Skeletal muscle cell (primary cell): ENCODE measurements at regions not wholly inside any gene's neighbourhood (a gene's known extent, or its start where the extent isn't known, plus 50 kb on each side); places are given as distances from the start of the nearest gene placed in this dataset.
"Not testable (repeated sequence)": the region's sequence is repeated elsewhere in the genome, so short reads cannot be mapped to it uniquely, and the experiment has no call there.

Source experiments
- DNase-seq: peaks from one replicate; pipeline ENCODE4 v3.0.0-alpha.2; 2010; ENCODE audit warnings: low read depth
- H3K4me3 ChIP-seq: 2 replicates; pipeline ENCODE4 v1.5.1; 2011; ENCODE audit warnings: low read depth, mild to moderate bottlenecking, control low read depth, low read length, moderate library complexity

DNA sequence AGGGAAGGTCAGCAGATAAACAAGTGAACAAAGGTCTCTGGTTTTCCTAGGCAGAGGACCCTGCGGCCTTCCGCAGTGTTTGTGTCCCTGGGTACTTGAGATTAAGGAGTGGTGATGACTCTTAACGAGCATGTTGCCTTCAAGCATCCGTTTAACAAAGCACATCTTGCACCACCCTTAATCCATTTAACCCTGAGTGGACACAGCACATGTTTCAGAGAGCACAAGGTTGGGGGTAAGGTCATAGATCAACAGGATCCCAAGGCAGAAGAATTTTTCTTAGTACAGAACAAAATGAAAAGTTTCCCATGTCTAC is 966.4 kb upstream of the DEFB115 start:
- not testable (repeated sequence) for H3K4me3 ChIP-seq, DNase-seq

DNA sequence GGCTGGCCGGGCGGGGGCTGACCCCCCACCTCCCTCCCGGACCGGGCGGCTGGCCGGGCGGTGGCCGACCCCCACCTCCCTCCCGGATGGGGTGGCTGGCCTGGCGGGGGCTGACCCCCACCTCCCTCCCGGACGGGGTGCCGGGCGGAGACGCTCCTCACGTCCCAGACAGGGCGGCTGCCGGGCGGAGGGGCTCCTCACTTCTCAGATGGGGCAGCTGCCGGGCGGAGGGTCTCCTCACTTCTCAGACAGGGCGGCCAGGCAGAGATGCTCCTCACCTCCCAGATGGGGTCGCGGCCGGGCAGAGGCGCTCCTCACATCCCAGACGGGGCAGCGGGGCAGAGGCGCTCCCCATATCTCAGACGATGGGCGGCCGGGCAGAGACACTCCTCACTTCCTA is 965.8 kb upstream of the DEFB115 start:
- not testable (repeated sequence) for H3K4me3 ChIP-seq, DNase-seq

DNA sequence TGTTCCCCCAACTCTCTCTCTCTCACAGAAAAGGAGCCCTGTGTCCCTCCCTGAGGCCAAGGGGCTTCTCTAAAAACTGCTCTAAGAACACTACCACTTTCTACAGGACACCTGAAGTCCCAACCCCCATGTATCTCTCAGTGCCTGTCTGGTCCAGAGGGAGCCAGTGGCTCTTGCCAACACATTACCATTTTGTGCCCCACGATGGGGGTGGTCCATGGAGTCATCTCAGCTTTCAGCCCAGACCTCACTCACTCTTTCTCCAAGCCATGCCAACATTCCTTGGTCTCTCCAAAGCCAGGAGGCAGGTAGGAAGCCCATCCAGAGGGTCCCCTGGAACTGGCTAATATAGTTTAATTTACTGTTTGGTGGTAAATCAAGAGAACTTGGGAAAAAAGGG is 962.1 kb upstream of the DEFB115 start:
- DNase-seq, H3K4me3 ChIP-seq: not testable (repeated sequence)

DNA sequence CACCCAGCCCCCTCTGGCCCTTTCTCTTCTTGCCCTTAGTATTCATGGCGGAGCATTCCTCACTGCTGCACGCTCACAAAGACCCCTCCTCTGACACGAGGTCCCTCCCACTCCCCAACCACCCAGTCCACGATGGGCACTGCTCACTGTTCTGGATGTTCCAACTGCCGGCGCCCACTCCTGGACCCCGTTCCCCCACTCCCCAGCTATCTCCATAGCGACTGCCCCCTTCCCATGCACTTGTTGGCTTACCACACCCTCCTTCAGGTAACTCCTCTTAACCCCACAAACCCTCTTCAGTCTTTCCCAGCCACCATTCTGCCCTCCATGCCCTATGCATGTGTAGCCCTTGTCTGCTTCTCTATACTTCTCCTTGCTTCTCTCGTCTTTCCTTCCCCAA is 961.5 kb upstream of the DEFB115 start:
- not testable (repeated sequence) for H3K4me3 ChIP-seq, DNase-seq

- H3K4me3 ChIP-seq, DNase-seq: not testable (repeated sequence)
Observed at GRCh38 chr20:30297878-30298595, 959.4 kb upstream of the DEFB115 start.

DNA sequence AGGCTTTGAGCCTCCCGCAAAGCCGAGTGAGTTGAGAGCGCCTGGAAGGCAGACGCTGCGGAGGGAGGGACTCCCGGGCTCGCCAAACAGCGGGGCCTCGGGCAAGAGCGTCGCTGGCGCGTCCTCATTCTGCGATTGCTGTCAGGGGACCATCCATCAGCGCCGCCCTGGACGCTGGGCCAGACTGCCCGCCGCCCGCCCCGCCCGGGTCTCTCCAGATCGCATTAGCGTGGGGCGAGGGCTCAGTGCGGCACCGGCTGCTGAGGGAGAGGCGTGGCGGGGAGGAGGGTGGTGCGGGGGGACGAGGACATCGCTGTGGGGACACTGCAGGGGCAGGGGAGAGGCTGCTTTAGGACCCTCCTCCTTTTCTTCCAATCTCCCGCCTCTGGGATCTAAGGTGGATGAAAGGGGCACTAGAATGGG is 957.2 kb upstream of the DEFB115 start:
- not testable (repeated sequence) for H3K4me3 ChIP-seq, DNase-seq

- H3K4me3 ChIP-seq, DNase-seq: not testable (repeated sequence)
Observed at GRCh38 chr20:30302786-30303185, 954.7 kb upstream of the DEFB115 start.

GRCh38 chr20:30309938-30310337 is 947.5 kb upstream of the DEFB115 start:
- H3K4me3 ChIP-seq, DNase-seq: not testable (repeated sequence)

GRCh38 chr20:30310385-30310784 is 947.1 kb upstream of the DEFB115 start:
- DNase-seq, H3K4me3 ChIP-seq: not testable (repeated sequence)

DNA sequence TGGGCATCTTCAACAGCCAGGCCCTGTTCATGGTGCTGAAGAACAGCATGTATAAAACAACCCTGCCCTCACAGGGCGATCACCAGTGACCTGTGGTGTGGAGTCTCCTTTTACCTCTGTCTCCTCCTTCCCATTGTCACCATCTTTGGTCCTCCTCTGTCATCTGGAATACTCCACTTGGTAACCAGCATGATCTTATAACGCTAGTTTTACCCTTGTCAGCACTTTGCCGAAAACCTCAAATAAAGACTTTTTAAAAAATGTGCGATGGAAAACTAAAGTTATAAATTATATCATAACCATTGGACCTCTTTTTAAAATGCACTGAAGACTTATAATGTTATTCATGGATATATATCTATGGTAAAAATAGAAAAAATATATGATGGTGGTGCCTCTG is 945.2 kb upstream of the DEFB115 start:
- not testable (repeated sequence) for DNase-seq, H3K4me3 ChIP-seq

- DNase-seq, H3K4me3 ChIP-seq: not testable (repeated sequence)
Observed at GRCh38 chr20:30313660-30314059, 943.8 kb upstream of the DEFB115 start.

- not testable (repeated sequence) for H3K4me3 ChIP-seq, DNase-seq
Observed at GRCh38 chr20:30316063-30316462, 941.4 kb upstream of the DEFB115 start.

- not testable (repeated sequence) for DNase-seq, H3K4me3 ChIP-seq
Observed at GRCh38 chr20:30316532-30317299, 940.7 kb upstream of the DEFB115 start.

GRCh38 chr20:30333744-30334143 is 923.7 kb upstream of the DEFB115 start:
- H3K4me3 ChIP-seq, DNase-seq: not testable (repeated sequence)

GRCh38 chr20:30337556-30337955 is 919.9 kb upstream of the DEFB115 start:
- DNase-seq, H3K4me3 ChIP-seq: not testable (repeated sequence)

DNA sequence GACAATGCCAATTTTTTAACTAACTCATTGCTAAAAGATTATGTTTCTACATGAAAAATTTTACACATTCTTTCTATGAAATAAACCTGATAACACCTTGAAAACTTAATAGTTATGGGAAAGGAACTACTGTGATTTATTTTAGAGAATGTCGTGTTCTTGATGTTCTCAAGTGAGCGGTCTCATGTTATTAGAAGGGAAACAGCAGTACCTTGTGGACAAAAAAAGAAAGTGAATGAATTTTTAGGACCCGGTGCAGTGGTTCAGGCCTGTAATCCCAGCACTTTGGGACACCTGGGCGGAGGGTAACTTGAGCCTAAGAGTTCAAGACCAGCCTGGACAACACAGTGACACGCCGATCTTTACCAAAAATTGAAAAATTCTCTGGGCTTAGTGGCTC is 908.5 kb upstream of the DEFB115 start:
- DNase-seq = not testable (repeated sequence)

GRCh38 chr20:30356854-30357467 is 900.5 kb upstream of the DEFB115 start:
- H3K4me3 ChIP-seq, DNase-seq: not testable (repeated sequence)

More for the DNA sequence above, 908.5 kb upstream of the DEFB115 start:
- not testable (repeated sequence) for H3K4me3 ChIP-seq

DNA sequence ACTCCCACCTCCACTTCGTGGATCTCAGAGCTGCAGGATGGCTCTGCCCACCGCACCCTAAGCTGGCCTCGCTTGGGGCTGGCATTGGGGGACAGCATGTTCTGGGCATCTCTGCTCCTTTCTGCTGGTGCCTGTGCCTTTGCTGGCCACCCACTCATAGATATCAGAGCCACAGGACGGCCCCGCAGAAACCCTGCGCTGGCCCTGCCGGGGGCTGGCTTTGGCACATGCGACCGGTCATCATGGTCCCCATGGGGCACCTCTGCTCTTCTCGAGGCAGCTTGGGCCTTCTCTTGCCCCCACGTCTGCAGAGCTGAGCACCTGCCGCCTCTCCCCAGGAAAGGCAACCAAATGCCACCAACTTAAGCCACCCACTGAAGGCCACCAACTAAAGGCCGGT is 895.7 kb upstream of the DEFB115 start:
- H3K4me3 ChIP-seq, DNase-seq: not testable (repeated sequence)

DNA sequence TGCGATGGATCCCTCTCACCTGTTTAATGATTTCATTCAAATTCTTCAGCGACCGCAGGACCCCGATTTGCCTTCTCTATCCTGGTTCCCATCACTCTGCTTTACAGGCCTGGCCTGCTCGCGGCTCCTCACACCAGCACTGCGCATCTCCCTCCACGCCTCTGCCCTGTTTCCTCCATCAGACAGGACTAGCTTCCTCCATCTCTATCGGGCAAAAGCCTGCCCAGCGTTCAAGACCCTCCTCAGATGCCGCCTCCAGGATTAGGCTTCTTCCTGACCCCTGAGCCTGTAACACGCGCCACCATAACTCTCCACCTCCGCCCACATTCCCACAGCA is 881.1 kb upstream of the DEFB115 start:
- not testable (repeated sequence) for DNase-seq
- H3K4me3 ChIP-seq = peak overlapping the region; percentile 60
